ENCODE measurements at regions not wholly inside any gene's neighbourhood (a gene's known extent, or its start where the extent isn't known, plus 50 kb on each side); places are given as distances from the start of the nearest gene placed in this dataset.

DNA sequence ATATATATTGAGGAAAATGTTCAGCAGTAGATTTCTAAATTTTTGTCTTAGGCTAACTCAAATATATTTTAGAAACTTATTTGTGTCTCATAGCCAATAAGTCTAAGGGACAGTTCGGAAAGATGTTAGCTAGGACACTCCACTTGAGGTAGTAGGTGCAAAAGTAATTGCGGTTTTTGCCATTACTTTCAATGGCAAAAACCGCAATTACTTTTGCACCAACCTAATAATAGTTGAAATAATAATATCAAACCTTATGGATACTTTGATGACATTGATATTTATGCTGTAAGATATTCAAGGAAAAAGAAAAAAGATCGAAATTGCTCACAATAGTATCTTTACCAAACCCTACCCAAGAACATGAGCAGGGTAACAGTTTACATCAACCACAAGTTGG lies 555.5 kb upstream of the ST8SIA4 start:
- no peak for TF ChIP-seq RAD21 (conservative IDR thresholded peaks at IDR 0.05)
- TF ChIP-seq, protein P1, sequence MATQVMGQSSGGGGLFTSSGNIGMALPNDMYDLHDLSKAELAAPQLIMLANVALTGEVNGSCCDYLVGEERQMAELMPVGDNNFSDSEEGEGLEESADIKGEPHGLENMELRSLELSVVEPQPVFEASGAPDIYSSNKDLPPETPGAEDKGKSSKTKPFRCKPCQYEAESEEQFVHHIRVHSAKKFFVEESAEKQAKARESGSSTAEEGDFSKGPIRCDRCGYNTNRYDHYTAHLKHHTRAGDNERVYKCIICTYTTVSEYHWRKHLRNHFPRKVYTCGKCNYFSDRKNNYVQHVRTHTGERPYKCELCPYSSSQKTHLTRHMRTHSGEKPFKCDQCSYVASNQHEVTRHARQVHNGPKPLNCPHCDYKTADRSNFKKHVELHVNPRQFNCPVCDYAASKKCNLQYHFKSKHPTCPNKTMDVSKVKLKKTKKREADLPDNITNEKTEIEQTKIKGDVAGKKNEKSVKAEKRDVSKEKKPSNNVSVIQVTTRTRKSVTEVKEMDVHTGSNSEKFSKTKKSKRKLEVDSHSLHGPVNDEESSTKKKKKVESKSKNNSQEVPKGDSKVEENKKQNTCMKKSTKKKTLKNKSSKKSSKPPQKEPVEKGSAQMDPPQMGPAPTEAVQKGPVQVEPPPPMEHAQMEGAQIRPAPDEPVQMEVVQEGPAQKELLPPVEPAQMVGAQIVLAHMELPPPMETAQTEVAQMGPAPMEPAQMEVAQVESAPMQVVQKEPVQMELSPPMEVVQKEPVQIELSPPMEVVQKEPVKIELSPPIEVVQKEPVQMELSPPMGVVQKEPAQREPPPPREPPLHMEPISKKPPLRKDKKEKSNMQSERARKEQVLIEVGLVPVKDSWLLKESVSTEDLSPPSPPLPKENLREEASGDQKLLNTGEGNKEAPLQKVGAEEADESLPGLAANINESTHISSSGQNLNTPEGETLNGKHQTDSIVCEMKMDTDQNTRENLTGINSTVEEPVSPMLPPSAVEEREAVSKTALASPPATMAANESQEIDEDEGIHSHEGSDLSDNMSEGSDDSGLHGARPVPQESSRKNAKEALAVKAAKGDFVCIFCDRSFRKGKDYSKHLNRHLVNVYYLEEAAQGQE (IDR thresholded peaks at IDR 0.05; ENCODE audit: borderline replicate concordance), result no peak
